ENCODE measurements at regions not wholly inside any gene's neighbourhood (a gene's known extent, or its start where the extent isn't known, plus 50 kb on each side); places are given as distances from the start of the nearest gene placed in this dataset.

DNA sequence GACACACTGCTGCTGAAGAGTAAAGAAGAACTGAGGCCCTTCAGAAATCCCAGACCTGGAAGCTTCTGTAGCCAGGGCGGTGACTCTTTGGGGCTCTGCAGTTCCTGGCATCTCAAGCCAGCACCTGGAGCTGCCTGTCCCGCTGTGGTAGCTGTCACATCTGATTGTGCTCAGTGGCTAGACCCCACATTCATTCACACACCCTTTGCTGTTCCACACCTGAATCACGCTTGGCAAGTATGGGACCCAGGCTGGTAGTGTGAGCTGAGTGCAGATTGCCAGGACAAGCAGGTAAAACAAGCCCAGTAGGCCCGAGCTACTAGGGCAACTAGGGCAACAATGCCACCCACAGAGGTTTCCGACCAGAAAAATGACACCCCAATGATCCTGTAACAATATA, 218.2 kb downstream of the VGLL3 start:
- TF ChIP-seq, protein P1, sequence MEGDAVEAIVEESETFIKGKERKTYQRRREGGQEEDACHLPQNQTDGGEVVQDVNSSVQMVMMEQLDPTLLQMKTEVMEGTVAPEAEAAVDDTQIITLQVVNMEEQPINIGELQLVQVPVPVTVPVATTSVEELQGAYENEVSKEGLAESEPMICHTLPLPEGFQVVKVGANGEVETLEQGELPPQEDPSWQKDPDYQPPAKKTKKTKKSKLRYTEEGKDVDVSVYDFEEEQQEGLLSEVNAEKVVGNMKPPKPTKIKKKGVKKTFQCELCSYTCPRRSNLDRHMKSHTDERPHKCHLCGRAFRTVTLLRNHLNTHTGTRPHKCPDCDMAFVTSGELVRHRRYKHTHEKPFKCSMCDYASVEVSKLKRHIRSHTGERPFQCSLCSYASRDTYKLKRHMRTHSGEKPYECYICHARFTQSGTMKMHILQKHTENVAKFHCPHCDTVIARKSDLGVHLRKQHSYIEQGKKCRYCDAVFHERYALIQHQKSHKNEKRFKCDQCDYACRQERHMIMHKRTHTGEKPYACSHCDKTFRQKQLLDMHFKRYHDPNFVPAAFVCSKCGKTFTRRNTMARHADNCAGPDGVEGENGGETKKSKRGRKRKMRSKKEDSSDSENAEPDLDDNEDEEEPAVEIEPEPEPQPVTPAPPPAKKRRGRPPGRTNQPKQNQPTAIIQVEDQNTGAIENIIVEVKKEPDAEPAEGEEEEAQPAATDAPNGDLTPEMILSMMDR (conservative IDR thresholded peaks at IDR 0.05 in 1 of 2, IDR thresholded peaks at IDR 0.05 in 1 of 2; ENCODE audit: extremely low read depth in 1 of 2, insufficient read depth in 1 of 2, low read depth in 1 of 2, low read length in 2 of 2), result no peak
- no peak for TF ChIP-seq EZH2 (IDR thresholded peaks at IDR 0.05; ENCODE audit: borderline replicate concordance, low read length)
